WTC11 (cell line): ENCODE measurements at regions not wholly inside any gene's neighbourhood (a gene's known extent, or its start where the extent isn't known, plus 50 kb on each side); places are given as distances from the start of the nearest gene placed in this dataset.

ENCODE experiments used
- ARID4B ChIP-seq: sonication (generic); formaldehyde crosslinking; IDR thresholded peaks from 2 replicates; pipeline ENCODE4 v1.8.0; 2023; ENCODE audit warnings: missing genetic modification reagents, mild to moderate bottlenecking, borderline replicate concordance
- ATF3 ChIP-seq: sonication (generic); formaldehyde crosslinking; conservative IDR thresholded peaks from 2 replicates; pipeline ENCODE4 v1.8.1; 2022; ENCODE audit warnings: mild to moderate bottlenecking, missing genetic modification reagents
- CREB1 ChIP-seq: sonication (generic); formaldehyde crosslinking; IDR thresholded peaks from 2 replicates; pipeline ENCODE4 v1.8.0; 2023; ENCODE audit warnings: mild to moderate bottlenecking, missing genetic modification reagents
- FOXJ3 ChIP-seq: sonication (generic); formaldehyde crosslinking; IDR thresholded peaks from 2 replicates; pipeline ENCODE4 v1.9.0; 2021; ENCODE audit warnings: missing genetic modification reagents, mild to moderate bottlenecking, borderline replicate concordance
- GRHL2 ChIP-seq: fragments of 250-450 bp; sonication (Bioruptor Pico); IDR thresholded peaks from 2 replicates; pipeline ENCODE4 v1.8.0; 2022; ENCODE audit warnings: mild to moderate bottlenecking, moderate library complexity; ENCODE audit not compliant: insufficient replicate concordance, severe bottlenecking
- GTF2I ChIP-seq: fragments of 250-450 bp; sonication (Bioruptor Pico); conservative IDR thresholded peaks from 2 replicates; pipeline ENCODE4 v1.4.0; 2021; ENCODE audit warnings: mild to moderate bottlenecking
- IRF2 ChIP-seq: sonication (generic); formaldehyde crosslinking; IDR thresholded peaks from 2 replicates; pipeline ENCODE4 v1.8.0; 2022; ENCODE audit warnings: low read depth, missing genetic modification reagents, borderline replicate concordance
- KAT7 ChIP-seq: sonication (generic); formaldehyde crosslinking; IDR thresholded peaks from 2 replicates; pipeline ENCODE4 v1.8.1; 2023; ENCODE audit warnings: missing genetic modification reagents, mild to moderate bottlenecking, borderline replicate concordance
- MLX ChIP-seq: sonication (generic); formaldehyde crosslinking; IDR thresholded peaks from 2 replicates; pipeline ENCODE4 v1.8.1; 2023; ENCODE audit warnings: mild to moderate bottlenecking, missing genetic modification reagents, moderate library complexity
- NFE2L1 ChIP-seq: sonication (generic); formaldehyde crosslinking; IDR thresholded peaks from 2 replicates; pipeline ENCODE4 v1.8.1; 2023; ENCODE audit warnings: missing genetic modification reagents
- RELA ChIP-seq: sonication (generic); formaldehyde crosslinking; IDR thresholded peaks from 2 replicates; pipeline ENCODE4 v1.8.1; 2022; ENCODE audit warnings: missing genetic modification reagents, mild to moderate bottlenecking, borderline replicate concordance
- TEAD4 ChIP-seq: sonication (generic); formaldehyde crosslinking; IDR thresholded peaks from 2 replicates; pipeline ENCODE4 v1.8.0; 2022; ENCODE audit warnings: mild to moderate bottlenecking, missing genetic modification reagents
- ZNF532 ChIP-seq: fragments of 250-450 bp; sonication (Bioruptor Pico); IDR thresholded peaks from 2 replicates; pipeline ENCODE4 v1.9.0; 2021; ENCODE audit warnings: mild to moderate bottlenecking, borderline replicate concordance
- ZSCAN18 ChIP-seq: fragments of 250-450 bp; sonication (Bioruptor Pico); IDR thresholded peaks from 2 replicates; pipeline ENCODE4 v2.1.2; 2022; ENCODE audit warnings: mild to moderate bottlenecking, moderate library complexity
- TF ChIP-seq, protein P1 (sequence below): sonication (generic); formaldehyde crosslinking; IDR thresholded peaks from 2 replicates; pipeline ENCODE4 v1.8.1; 2023; ENCODE audit warnings: mild to moderate bottlenecking, missing genetic modification reagents, borderline replicate concordance

DNA sequence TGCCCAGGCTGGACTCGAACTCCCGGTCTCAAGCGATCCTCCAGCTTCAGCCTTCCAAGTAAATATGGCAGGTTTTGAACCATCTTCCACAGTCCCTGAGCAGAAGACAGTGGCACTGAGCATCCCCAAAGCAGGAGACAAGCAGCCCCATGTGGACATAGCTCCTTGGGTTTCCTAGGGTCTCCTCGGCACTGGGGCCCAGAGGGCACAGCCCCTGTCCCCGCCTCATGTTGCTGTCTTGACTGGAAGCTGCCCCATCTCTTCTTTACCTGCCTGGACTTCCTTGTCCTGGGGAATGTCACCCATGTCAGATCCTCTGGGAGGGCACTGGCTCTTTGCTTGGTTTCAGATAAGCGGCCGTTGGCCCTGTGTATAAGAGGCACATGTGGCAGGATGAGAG is 263.7 kb upstream of the RAB4A start (continued):
- TF ChIP-seq ZNF532 (CRISPR knock-in tag) (no peak), TEAD4 (CRISPR knock-in tag) (no peak), RELA (CRISPR knock-in tag) (no peak), GRHL2 (CRISPR knock-in tag) (no peak), FOXJ3 (CRISPR knock-in tag) (no peak), KAT7 (CRISPR knock-in tag) (no peak), ARID4B (no peak), IRF2 (CRISPR knock-in tag) (no peak), NFE2L1 (no peak), ATF3 (CRISPR knock-in tag) (no peak), ZSCAN18 (no peak), GTF2I (CRISPR knock-in tag) (no peak), MLX (CRISPR knock-in tag) (no peak), CREB1 (CRISPR knock-in tag) (no peak)
- TF ChIP-seq, protein P1, sequence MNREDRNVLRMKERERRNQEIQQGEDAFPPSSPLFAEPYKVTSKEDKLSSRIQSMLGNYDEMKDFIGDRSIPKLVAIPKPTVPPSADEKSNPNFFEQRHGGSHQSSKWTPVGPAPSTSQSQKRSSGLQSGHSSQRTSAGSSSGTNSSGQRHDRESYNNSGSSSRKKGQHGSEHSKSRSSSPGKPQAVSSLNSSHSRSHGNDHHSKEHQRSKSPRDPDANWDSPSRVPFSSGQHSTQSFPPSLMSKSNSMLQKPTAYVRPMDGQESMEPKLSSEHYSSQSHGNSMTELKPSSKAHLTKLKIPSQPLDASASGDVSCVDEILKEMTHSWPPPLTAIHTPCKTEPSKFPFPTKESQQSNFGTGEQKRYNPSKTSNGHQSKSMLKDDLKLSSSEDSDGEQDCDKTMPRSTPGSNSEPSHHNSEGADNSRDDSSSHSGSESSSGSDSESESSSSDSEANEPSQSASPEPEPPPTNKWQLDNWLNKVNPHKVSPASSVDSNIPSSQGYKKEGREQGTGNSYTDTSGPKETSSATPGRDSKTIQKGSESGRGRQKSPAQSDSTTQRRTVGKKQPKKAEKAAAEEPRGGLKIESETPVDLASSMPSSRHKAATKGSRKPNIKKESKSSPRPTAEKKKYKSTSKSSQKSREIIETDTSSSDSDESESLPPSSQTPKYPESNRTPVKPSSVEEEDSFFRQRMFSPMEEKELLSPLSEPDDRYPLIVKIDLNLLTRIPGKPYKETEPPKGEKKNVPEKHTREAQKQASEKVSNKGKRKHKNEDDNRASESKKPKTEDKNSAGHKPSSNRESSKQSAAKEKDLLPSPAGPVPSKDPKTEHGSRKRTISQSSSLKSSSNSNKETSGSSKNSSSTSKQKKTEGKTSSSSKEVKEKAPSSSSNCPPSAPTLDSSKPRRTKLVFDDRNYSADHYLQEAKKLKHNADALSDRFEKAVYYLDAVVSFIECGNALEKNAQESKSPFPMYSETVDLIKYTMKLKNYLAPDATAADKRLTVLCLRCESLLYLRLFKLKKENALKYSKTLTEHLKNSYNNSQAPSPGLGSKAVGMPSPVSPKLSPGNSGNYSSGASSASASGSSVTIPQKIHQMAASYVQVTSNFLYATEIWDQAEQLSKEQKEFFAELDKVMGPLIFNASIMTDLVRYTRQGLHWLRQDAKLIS (CRISPR knock-in tag): no peak
